ENCODE measurements at regions not wholly inside any gene's neighbourhood (a gene's known extent, or its start where the extent isn't known, plus 50 kb on each side); places are given as distances from the start of the nearest gene placed in this dataset.

- TF ChIP-seq EP300 (IDR thresholded peaks at IDR 0.05) (no peak), POLR2A (IDR thresholded peaks at IDR 0.05; ENCODE audit: low read depth) (no peak), POLR2AphosphoS5 (IDR thresholded peaks at IDR 0.05) (no peak)
- TF ChIP-seq, protein P1, sequence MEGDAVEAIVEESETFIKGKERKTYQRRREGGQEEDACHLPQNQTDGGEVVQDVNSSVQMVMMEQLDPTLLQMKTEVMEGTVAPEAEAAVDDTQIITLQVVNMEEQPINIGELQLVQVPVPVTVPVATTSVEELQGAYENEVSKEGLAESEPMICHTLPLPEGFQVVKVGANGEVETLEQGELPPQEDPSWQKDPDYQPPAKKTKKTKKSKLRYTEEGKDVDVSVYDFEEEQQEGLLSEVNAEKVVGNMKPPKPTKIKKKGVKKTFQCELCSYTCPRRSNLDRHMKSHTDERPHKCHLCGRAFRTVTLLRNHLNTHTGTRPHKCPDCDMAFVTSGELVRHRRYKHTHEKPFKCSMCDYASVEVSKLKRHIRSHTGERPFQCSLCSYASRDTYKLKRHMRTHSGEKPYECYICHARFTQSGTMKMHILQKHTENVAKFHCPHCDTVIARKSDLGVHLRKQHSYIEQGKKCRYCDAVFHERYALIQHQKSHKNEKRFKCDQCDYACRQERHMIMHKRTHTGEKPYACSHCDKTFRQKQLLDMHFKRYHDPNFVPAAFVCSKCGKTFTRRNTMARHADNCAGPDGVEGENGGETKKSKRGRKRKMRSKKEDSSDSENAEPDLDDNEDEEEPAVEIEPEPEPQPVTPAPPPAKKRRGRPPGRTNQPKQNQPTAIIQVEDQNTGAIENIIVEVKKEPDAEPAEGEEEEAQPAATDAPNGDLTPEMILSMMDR (IDR thresholded peaks at IDR 0.05): no peak
These were observed 297.2 kb upstream of the ATP10A start for GRCh38 chr15:26160343-26160742.
